ENCODE measurements at regions not wholly inside any gene's neighbourhood (a gene's known extent, or its start where the extent isn't known, plus 50 kb on each side); places are given as distances from the start of the nearest gene placed in this dataset.
"Not testable (repeated sequence)": the region's sequence is repeated elsewhere in the genome, so short reads cannot be mapped to it uniquely, and the experiment has no call there.

DNA sequence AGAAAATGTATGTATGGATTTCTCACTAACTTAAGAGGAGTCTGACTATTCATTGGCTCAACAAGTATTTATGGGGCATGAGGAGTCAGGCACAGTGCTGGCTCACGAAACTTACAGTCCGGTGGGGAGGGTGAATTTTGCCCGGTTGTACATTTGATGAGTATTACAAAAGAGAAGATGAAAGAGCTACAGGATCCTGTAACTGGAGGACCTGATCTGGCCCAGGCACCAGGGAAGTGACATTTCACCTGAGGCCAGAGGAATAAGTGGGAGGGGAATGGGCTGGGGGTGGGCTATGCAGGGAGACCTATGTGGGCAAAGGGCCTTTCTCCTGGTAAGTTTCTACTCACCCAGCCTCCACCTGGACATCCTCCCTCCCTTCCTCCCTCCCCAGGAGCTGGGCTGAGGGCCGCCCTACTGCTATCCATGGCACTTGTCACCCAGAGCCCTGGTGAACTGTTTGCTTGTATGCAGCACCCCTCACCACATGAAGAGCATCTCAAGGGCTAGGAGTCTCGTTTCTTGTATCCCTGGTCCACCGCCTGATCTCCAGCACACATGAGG is 101.1 kb upstream of the ZNF438 start:
- H3K36me3 ChIP-seq: no peaks in the 10 kb centered on the region
- no peaks in the 10 kb centered on the region for H3K9me3 ChIP-seq
- TF ChIP-seq POLR2AphosphoS5 (IDR thresholded peaks at IDR 0.05) (no peak), POLR2A (IDR thresholded peaks at IDR 0.05) (no peak)
- TF ChIP-seq, protein P1, sequence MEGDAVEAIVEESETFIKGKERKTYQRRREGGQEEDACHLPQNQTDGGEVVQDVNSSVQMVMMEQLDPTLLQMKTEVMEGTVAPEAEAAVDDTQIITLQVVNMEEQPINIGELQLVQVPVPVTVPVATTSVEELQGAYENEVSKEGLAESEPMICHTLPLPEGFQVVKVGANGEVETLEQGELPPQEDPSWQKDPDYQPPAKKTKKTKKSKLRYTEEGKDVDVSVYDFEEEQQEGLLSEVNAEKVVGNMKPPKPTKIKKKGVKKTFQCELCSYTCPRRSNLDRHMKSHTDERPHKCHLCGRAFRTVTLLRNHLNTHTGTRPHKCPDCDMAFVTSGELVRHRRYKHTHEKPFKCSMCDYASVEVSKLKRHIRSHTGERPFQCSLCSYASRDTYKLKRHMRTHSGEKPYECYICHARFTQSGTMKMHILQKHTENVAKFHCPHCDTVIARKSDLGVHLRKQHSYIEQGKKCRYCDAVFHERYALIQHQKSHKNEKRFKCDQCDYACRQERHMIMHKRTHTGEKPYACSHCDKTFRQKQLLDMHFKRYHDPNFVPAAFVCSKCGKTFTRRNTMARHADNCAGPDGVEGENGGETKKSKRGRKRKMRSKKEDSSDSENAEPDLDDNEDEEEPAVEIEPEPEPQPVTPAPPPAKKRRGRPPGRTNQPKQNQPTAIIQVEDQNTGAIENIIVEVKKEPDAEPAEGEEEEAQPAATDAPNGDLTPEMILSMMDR (IDR thresholded peaks at IDR 0.05): no peak
- intact Hi-C loops (cut with DNase I; ENCODE audit: low total_unique reads): no loop called here
- H3K27ac ChIP-seq: peak overlapping the region in 1 of 2 donors; percentile 67
- H3K4me3 ChIP-seq: no peak overlapping the region
- H3K4me1 ChIP-seq: no peaks in the 10 kb centered on the region
- H3K27me3 ChIP-seq: no peaks in the 10 kb centered on the region
- DNase-seq (ENCODE audit: low spot score in 2 of 2): no peak

DNA sequence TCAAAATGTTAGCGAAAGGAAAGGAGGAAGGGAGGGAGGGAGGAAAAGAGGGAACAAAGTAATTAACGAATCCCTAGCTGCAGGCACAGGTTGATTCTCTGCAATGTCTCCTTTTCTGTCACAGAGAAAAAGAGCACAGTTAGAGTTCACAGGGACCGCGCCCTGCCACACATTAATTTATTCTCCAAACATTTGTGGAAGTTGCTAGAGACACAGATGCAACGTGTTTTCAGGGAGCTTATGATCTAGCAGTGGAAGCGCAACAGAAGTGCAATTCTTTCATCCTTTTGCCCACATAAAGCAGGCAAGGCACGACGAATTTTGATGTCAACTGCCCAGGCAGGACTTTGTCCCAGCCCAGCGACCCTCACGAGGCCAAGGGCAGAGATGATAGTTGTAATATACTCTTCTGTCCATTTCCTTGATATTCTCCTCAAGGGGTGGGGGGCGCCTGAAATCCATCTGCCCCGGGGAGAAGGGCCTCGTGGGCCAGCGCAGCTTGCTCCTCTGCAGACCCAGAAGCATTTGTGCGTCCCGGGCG is 101.7 kb upstream of the ZNF438 start:
- intact Hi-C loops (cut with DNase I; ENCODE audit: low total_unique reads): no loop called here
- Histone ChIP-seq H3K27me3 (no peaks in the 10 kb centered on the region), H3K27ac (peak overlapping the region; percentile 67), H3K36me3 (no peaks in the 10 kb centered on the region), H3K4me1 (no peaks in the 10 kb centered on the region), H3K9me3 (no peaks in the 10 kb centered on the region), H3K4me3 (peak overlapping the region; percentile 38 to 60 (median 52))
- DNase-seq (ENCODE audit: low spot score in 2 of 2): no peak
- TF ChIP-seq, protein P1 (IDR thresholded peaks at IDR 0.05): no peak
- TF ChIP-seq POLR2AphosphoS5 (IDR thresholded peaks at IDR 0.05) (no peak), POLR2A (IDR thresholded peaks at IDR 0.05) (no peak)

DNA sequence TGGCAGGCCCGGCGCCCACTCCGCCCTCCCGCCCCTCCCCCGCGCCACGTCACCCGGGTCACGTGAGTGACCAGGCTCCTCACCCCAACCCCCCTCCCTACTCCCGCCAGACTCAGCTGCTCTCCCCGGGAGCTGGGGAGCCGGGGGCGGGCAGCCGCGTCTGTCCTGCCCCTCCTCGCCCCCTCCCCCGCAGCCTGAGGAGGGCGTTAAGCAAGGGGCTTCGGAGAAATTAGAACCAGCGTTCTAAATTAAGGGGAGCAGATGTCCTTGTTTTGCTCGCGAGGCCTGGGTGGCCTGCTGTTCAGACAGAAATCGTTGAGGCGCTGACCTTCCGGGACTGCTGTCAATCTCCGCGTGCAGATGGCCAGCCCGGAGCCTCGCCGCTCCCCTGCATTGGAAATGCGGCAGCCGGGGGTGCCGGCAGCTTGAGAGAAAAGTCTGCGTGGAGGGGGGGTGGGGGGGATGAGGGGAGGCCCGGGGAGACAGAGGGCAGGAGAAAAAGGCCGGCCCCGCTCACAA is 102.2 kb upstream of the ZNF438 start:
- Histone ChIP-seq H3K36me3 (no peaks in the 10 kb centered on the region), H3K27ac (peak overlapping the region; percentile 67), H3K9me3 (no peaks in the 10 kb centered on the region), H3K4me3 (peak overlapping the region; percentile 38 to 60 (median 52)), H3K27me3 (no peaks in the 10 kb centered on the region), H3K4me1 (no peaks in the 10 kb centered on the region)
- TF ChIP-seq, protein P1 (IDR thresholded peaks at IDR 0.05): no peak
- peak in 1 of 3 donors; percentile 44 for TF ChIP-seq POLR2AphosphoS5 (IDR thresholded peaks at IDR 0.05)
- intact Hi-C loops (cut with DNase I; ENCODE audit: low total_unique reads): no loop called here
- DNase-seq (ENCODE audit: low spot score in 2 of 2): peak; percentile 46 to 68

DNA sequence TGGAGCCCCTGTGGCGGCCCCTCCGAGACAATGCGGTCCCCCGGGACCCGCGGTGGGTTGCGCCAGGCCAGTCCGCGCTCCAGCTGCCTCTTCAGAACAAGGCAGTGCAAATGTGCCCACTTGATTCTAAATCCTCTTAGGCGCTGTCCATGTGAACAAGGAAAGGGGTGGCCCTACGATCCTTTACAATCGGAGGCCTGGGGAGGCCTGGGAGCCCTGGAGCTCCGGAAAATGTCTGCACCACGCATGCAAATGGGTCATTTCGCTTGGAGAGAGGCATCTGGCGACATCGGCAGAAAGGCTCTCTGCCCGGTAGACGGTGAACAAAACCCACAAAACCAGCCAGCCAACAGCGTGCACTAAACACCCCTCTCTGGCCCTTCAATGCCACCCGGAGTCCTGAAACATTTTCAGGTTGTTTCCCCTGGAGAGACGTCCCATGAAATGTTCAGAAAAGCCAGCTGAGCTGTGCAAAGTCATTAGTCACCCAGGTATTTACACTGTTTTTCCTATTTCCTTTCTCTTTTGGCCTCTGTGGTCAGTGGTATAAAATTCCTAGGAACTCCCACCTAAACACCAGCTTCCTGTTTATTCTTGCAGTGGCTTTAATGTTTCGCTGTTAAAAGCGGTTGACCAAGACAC is 102.8 kb upstream of the ZNF438 start:
- DNase-seq (ENCODE audit: low spot score in 2 of 2): no peak
- H3K27ac ChIP-seq: peak overlapping the region; percentile 67
- intact Hi-C loops (cut with DNase I; ENCODE audit: low total_unique reads): no loop called here
- no peaks in the 10 kb centered on the region for H3K9me3 ChIP-seq
- no peak for TF ChIP-seq POLR2A (IDR thresholded peaks at IDR 0.05)
- no peak for TF ChIP-seq POLR2AphosphoS5 (IDR thresholded peaks at IDR 0.05)
- TF ChIP-seq, protein P1 (IDR thresholded peaks at IDR 0.05): no peak
- H3K4me1 ChIP-seq: no peaks in the 10 kb centered on the region
- H3K4me3 ChIP-seq: peak overlapping the region; percentile 38 to 60 (median 52)
- H3K36me3 ChIP-seq: no peaks in the 10 kb centered on the region
- no peaks in the 10 kb centered on the region for H3K27me3 ChIP-seq

DNA sequence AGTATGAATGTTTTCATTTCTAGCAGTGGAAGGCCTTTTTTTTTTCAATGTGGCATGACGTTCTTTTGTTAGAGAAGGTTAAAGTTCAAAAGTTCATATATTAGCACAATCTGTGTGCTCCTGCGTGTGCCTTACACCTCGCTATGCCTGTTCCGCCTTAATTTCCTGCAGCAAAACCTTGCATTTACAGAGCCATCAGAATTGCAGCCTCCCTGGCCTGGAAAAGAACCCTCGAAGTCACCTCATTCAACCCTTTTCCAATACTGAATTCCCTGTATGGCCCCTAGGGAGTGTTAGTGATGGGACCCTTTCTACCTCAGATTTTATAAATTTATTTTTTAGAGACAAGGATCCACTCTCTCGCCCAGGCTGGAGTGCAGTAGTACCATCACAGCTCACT is 103.5 kb upstream of the ZNF438 start:
- H3K27me3 ChIP-seq: no peaks in the 10 kb centered on the region
- TF ChIP-seq POLR2AphosphoS5 (IDR thresholded peaks at IDR 0.05) (no peak), POLR2A (IDR thresholded peaks at IDR 0.05) (no peak)
- TF ChIP-seq, protein P1 (IDR thresholded peaks at IDR 0.05): no peak
- no peak overlapping the region for H3K4me3 ChIP-seq
- no peak overlapping the region for H3K27ac ChIP-seq
- DNase-seq (ENCODE audit: low spot score in 2 of 2): no peak
- intact Hi-C loops (cut with DNase I; ENCODE audit: low total_unique reads): no loop called here
- H3K36me3 ChIP-seq: no peaks in the 10 kb centered on the region
- no peaks in the 10 kb centered on the region for H3K4me1 ChIP-seq
- H3K9me3 ChIP-seq: no peaks in the 10 kb centered on the region

DNA sequence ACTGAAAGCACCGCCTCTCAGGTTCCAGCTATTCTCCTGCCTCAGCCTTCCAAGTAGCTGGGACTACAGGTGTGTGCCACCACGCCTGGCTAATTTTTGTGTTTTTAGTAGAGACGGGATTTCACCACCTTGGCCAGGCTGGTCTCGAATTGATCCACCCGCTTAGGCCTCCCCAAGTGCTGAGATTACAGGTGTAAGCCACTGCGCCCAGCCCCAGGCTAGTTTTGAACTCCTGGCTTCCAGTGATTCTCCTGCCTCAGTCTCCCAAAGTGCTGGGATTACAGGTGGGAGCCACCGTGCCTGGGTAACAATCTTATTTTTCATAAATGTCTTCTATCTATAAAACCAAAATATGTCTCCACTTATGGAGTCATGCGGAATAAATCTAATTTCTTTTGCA is 104.1 kb upstream of the ZNF438 start:
- H3K27me3 ChIP-seq; H3K27ac ChIP-seq; H3K36me3 ChIP-seq; intact Hi-C loops (cut with DNase I; ENCODE audit: low total_unique reads); H3K4me1 ChIP-seq; H3K9me3 ChIP-seq; DNase-seq (ENCODE audit: low spot score in 2 of 2); H3K4me3 ChIP-seq: not testable (repeated sequence)
